ENCODE measurements at regions not wholly inside any gene's neighbourhood (a gene's known extent, or its start where the extent isn't known, plus 50 kb on each side); places are given as distances from the start of the nearest gene placed in this dataset.

GRCh38 chr7:136566491-136566890, 302.0 kb upstream of the CHRM2 start:
- no peak overlapping the region for H3K4me3 ChIP-seq (replicated peaks; ENCODE audit: low read depth, low read length)
- no peak for DNase-seq (ENCODE audit: extremely low read depth, low read depth)
- TF ChIP-seq, protein P1, sequence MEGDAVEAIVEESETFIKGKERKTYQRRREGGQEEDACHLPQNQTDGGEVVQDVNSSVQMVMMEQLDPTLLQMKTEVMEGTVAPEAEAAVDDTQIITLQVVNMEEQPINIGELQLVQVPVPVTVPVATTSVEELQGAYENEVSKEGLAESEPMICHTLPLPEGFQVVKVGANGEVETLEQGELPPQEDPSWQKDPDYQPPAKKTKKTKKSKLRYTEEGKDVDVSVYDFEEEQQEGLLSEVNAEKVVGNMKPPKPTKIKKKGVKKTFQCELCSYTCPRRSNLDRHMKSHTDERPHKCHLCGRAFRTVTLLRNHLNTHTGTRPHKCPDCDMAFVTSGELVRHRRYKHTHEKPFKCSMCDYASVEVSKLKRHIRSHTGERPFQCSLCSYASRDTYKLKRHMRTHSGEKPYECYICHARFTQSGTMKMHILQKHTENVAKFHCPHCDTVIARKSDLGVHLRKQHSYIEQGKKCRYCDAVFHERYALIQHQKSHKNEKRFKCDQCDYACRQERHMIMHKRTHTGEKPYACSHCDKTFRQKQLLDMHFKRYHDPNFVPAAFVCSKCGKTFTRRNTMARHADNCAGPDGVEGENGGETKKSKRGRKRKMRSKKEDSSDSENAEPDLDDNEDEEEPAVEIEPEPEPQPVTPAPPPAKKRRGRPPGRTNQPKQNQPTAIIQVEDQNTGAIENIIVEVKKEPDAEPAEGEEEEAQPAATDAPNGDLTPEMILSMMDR (IDR thresholded peaks at IDR 0.05; ENCODE audit: low read depth, low read length, missing control alignments): no peak

- H3K4me3 ChIP-seq (replicated peaks; ENCODE audit: low read depth, low read length): no peak overlapping the region
- TF ChIP-seq, protein P1 (IDR thresholded peaks at IDR 0.05; ENCODE audit: low read depth, low read length, missing control alignments): no peak
- DNase-seq (ENCODE audit: extremely low read depth, low read depth): no peak
Observed at GRCh38 chr7:136555933-136556332, 312.5 kb upstream of the CHRM2 start.

GRCh38 chr7:136551618-136552017, 316.8 kb upstream of the CHRM2 start:
- TF ChIP-seq, protein P1 (IDR thresholded peaks at IDR 0.05; ENCODE audit: low read depth, low read length, missing control alignments): no peak
- no peak for DNase-seq (ENCODE audit: extremely low read depth, low read depth)
- no peak overlapping the region for H3K4me3 ChIP-seq (replicated peaks; ENCODE audit: low read depth, low read length)

GRCh38 chr7:136549756-136550155, 318.7 kb upstream of the CHRM2 start:
- no peak overlapping the region for H3K4me3 ChIP-seq (replicated peaks; ENCODE audit: low read depth, low read length)
- TF ChIP-seq, protein P1 (IDR thresholded peaks at IDR 0.05; ENCODE audit: low read depth, low read length, missing control alignments): no peak
- DNase-seq (ENCODE audit: extremely low read depth, low read depth): no peak

- no peak overlapping the region for H3K4me3 ChIP-seq (replicated peaks; ENCODE audit: low read depth, low read length)
- DNase-seq (ENCODE audit: extremely low read depth, low read depth): no peak
- TF ChIP-seq, protein P1 (IDR thresholded peaks at IDR 0.05; ENCODE audit: low read depth, low read length, missing control alignments): no peak
Observed at GRCh38 chr7:136533732-136534131, 334.7 kb upstream of the CHRM2 start.

DNA sequence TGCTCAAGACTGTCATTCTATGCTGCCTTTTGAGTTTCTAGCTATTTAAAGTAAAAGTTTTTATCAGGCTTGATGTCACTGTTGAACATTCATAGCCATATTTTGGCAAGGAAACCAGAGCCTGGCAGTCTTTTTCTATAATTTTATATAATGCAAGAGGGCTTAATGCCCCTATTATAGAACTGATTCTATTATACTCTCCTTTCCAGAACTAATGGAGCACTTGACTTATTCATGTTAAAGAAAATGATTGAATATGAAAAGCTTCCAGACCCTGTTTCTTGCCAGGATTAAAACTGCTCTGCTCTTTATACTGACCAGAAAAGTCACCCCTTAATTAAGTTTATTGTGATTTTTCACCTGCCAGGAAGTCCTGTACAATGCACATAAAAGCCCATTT, 337.6 kb upstream of the CHRM2 start:
- no peak overlapping the region for H3K4me3 ChIP-seq (replicated peaks; ENCODE audit: low read depth, low read length)
- TF ChIP-seq, protein P1 (IDR thresholded peaks at IDR 0.05; ENCODE audit: low read depth, low read length, missing control alignments): no peak

GRCh38 chr7:136528329-136528728, 340.1 kb upstream of the CHRM2 start:
- peak; percentile 45 for DNase-seq (ENCODE audit: extremely low read depth, low read depth)

More for the DNA sequence above, 337.6 kb upstream of the CHRM2 start:
- DNase-seq (ENCODE audit: extremely low read depth, low read depth): no peak

More at GRCh38 chr7:136528329-136528728, 340.1 kb upstream of the CHRM2 start:
- TF ChIP-seq, protein P1 (IDR thresholded peaks at IDR 0.05; ENCODE audit: low read depth, low read length, missing control alignments): no peak
- no peak overlapping the region for H3K4me3 ChIP-seq (replicated peaks; ENCODE audit: low read depth, low read length)

All from HFF-Myc (cell line).